Astrocyte (in vitro differentiated cells and primary cell): ENCODE measurements at regions not wholly inside any gene's neighbourhood (a gene's known extent, or its start where the extent isn't known, plus 50 kb on each side); places are given as distances from the start of the nearest gene placed in this dataset.

Source experiments
- DNase-seq: peaks from one replicate; pipeline ENCODE4 v3.0.0-alpha.2; 2010; ENCODE audit warnings: low read depth
- FAIRE-seq: peaks from 2 replicates; lab custom pipeline; 2011; peaks lifted over from hg19 to GRCh38; lab: Jason Lieb, UNC
- H2AFZ ChIP-seq: 2 replicates; pipeline ENCODE4 v1.6.0; 2012; ENCODE audit warnings: low read depth, low read length, inconsistent platforms
- H3K27ac ChIP-seq: 2 replicates; pipeline ENCODE4 v1.5.1; 2011; ENCODE audit warnings: low read depth, low read length, inconsistent platforms
- H3K27me3 ChIP-seq: 2 replicates; pipeline ENCODE4 v1.6.0; 2011; ENCODE audit warnings: low read length, inconsistent platforms; ENCODE audit not compliant: insufficient read depth
- H3K36me3 ChIP-seq: 2 replicates; pipeline ENCODE4 v1.5.1; 2011; ENCODE audit warnings: low read length, inconsistent platforms; ENCODE audit not compliant: insufficient read depth
- H3K4me1 ChIP-seq: 2 replicates; pipeline ENCODE4 v1.5.1; 2011; ENCODE audit warnings: low read length, inconsistent platforms; ENCODE audit not compliant: insufficient read depth
- H3K4me2 ChIP-seq: 2 replicates; pipeline ENCODE4 v1.6.0; 2012; ENCODE audit warnings: low read length, inconsistent platforms
- H3K4me3 ChIP-seq: 2 replicates; pipeline ENCODE4 v1.5.1; 2011; ENCODE audit warnings: low read depth, mild to moderate bottlenecking, low read length, inconsistent platforms; ENCODE audit not compliant: insufficient read depth
- H3K79me2 ChIP-seq: 2 replicates; pipeline ENCODE4 v1.6.0; 2012; ENCODE audit warnings: mild to moderate bottlenecking, low read length, inconsistent platforms; ENCODE audit not compliant: insufficient read depth
- H3K9ac ChIP-seq: 2 replicates; pipeline ENCODE4 v1.6.0; 2012; ENCODE audit warnings: mild to moderate bottlenecking, low read length, inconsistent platforms
- H3K9me3 ChIP-seq: 2 replicates; pipeline ENCODE4 v1.5.1; 2012; ENCODE audit warnings: low read depth, mild to moderate bottlenecking, low read length, inconsistent platforms; ENCODE audit not compliant: insufficient read depth
- H4K20me1 ChIP-seq: 2 replicates; pipeline ENCODE4 v1.6.0; 2012; ENCODE audit warnings: low read length, inconsistent platforms; ENCODE audit not compliant: insufficient read depth
- H3K27ac Mint-ChIP-seq: one replicate; pipeline ENCODE4 v1.8.0; 2021; ENCODE audit warnings: mild to moderate bottlenecking, mixed read lengths; ENCODE audit not compliant: unreplicated experiment
- H3K27me3 Mint-ChIP-seq: one replicate; pipeline ENCODE4 v1.8.0; 2021; ENCODE audit warnings: low read depth, mixed read lengths; ENCODE audit not compliant: unreplicated experiment
- H3K36me3 Mint-ChIP-seq: one replicate; pipeline ENCODE4 v1.8.0; 2021; ENCODE audit warnings: low read depth, mixed read lengths; ENCODE audit not compliant: unreplicated experiment
- H3K4me1 Mint-ChIP-seq: one replicate; pipeline ENCODE4 v1.8.0; 2021; ENCODE audit warnings: low read depth, mixed read lengths; ENCODE audit not compliant: unreplicated experiment
- H3K4me3 Mint-ChIP-seq: one replicate; pipeline ENCODE4 v1.8.0; 2021; ENCODE audit warnings: mild to moderate bottlenecking, moderate library complexity, mixed read lengths; ENCODE audit not compliant: unreplicated experiment
- H3K9me3 Mint-ChIP-seq: one replicate; pipeline ENCODE4 v1.8.0; 2021; ENCODE audit warnings: mild to moderate bottlenecking, mixed read lengths; ENCODE audit not compliant: unreplicated experiment
- EZH2 ChIP-seq: IDR thresholded peaks from 2 replicates; pipeline ENCODE4 v1.6.1; 2012; ENCODE audit warnings: mild to moderate bottlenecking, low read length, inconsistent platforms; ENCODE audit not compliant: insufficient read depth
- TF ChIP-seq, protein P1 (sequence below): IDR thresholded peaks from 2 replicates; pipeline ENCODE4 v1.5.1; 2011; ENCODE audit warnings: low read depth, mild to moderate bottlenecking, inconsistent platforms, low read length, moderate library complexity; ENCODE audit not compliant: insufficient read depth

DNA sequence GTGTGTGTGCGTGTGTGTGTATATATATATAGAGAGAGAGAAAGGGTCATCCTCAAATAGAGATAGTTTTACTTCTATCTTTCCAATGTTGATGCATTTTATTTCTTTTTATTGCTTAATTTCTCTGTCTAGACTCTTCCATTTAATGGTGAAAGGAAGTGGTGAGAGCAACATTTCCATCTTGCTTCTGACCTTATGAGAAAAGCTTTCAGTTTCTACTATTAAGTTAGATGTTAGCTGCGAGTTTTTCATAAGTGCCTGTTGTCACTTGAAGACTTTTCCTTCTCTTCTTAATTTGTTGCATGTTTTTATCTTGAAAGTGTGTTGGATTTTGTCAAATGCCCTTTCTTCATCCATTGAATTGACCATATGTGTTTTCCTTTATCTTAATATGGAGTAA is 304.4 kb upstream of the FAR2 start:
- Histone ChIP-seq H3K4me2 (no peak overlapping the region), H4K20me1 (no peaks in the 10 kb centered on the region), H3K27ac (no peak overlapping the region), H3K9me3 (no peaks in the 10 kb centered on the region), H3K9ac (no peak overlapping the region), H3K4me1 (no peaks in the 10 kb centered on the region), H3K27me3 (no peaks in the 10 kb centered on the region), H3K4me3 (no peak overlapping the region), H3K36me3 (no peaks in the 10 kb centered on the region), H3K79me2 (no peaks in the 10 kb centered on the region), H2AFZ (no peak overlapping the region)
- Mint-ChIP-seq H3K36me3 (no peaks in the 10 kb centered on the region), H3K9me3 (peaks cover 3% of the 10 kb centered on the region), H3K4me3 (no peak overlapping the region), H3K4me1 (no peaks in the 10 kb centered on the region), H3K27me3 (no peaks in the 10 kb centered on the region), H3K27ac (no peak overlapping the region)
- no peak for FAIRE-seq
- DNase-seq = no peak
- TF ChIP-seq EZH2 = no peak
- TF ChIP-seq, protein P1, sequence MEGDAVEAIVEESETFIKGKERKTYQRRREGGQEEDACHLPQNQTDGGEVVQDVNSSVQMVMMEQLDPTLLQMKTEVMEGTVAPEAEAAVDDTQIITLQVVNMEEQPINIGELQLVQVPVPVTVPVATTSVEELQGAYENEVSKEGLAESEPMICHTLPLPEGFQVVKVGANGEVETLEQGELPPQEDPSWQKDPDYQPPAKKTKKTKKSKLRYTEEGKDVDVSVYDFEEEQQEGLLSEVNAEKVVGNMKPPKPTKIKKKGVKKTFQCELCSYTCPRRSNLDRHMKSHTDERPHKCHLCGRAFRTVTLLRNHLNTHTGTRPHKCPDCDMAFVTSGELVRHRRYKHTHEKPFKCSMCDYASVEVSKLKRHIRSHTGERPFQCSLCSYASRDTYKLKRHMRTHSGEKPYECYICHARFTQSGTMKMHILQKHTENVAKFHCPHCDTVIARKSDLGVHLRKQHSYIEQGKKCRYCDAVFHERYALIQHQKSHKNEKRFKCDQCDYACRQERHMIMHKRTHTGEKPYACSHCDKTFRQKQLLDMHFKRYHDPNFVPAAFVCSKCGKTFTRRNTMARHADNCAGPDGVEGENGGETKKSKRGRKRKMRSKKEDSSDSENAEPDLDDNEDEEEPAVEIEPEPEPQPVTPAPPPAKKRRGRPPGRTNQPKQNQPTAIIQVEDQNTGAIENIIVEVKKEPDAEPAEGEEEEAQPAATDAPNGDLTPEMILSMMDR = no peak

DNA sequence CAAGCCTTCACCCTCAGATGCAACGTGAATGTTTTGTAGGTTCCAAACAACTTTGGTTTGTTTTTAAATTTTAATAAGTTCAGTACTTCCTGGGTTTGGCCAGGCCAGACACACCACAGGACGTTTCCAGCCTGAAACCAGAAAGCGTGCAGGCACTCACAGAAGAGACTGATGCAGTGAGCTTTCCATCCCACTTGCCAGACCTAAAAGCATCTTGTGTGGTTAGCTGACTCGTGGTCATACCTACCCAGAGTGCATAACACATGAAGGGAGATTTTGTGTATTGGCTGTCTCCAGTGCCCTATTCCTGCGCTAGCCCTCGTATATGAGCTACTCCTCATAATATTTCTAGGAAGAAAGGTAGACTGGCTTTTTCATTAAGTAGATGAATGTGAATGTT is 297.3 kb upstream of the FAR2 start:
- Histone ChIP-seq H3K36me3 (no peaks in the 10 kb centered on the region), H3K27me3 (no peaks in the 10 kb centered on the region), H3K9ac (no peak overlapping the region), H3K9me3 (no peaks in the 10 kb centered on the region), H3K4me1 (no peaks in the 10 kb centered on the region), H4K20me1 (no peaks in the 10 kb centered on the region), H3K27ac (no peak overlapping the region), H3K79me2 (no peaks in the 10 kb centered on the region), H2AFZ (no peak overlapping the region), H3K4me2 (no peak overlapping the region), H3K4me3 (no peak overlapping the region)
- Mint-ChIP-seq H3K27ac (peak overlapping the region; percentile 63), H3K36me3 (no peaks in the 10 kb centered on the region), H3K4me3 (no peak overlapping the region), H3K4me1 (peaks cover 28% of the 10 kb centered on the region), H3K9me3 (peaks cover 3% of the 10 kb centered on the region), H3K27me3 (no peaks in the 10 kb centered on the region)
- TF ChIP-seq, protein P1 = no peak
- TF ChIP-seq EZH2 = no peak
- no peak for FAIRE-seq
- DNase-seq = peak; percentile 38

DNA sequence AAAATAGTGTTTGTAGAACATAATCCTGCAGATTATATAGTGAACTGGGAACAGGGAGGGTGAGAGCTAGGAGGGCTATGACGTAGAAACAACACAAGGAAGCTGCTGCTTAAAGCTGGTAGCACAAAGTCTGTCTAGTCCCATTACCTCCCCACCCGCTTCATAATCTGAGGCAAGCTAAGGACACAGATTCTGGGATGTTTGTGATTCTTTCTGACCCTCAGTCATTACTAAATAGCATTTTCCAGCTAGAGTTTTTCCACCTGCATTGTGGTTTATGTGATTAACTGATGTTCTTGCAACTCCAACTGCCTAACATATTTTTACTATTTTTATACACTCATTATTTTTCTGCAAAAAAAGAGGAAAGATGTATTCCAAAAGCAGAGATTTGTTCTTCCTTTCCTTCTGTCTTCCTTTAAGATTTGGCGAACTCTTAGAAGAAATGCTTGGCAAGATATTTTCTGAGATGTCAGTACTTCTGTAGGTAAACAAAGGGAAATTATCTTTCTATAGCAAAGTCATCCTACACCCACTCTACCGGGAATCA is 293.2 kb upstream of the FAR2 start:
- Histone ChIP-seq H3K79me2 (no peaks in the 10 kb centered on the region), H3K9me3 (no peaks in the 10 kb centered on the region), H3K9ac (no peak overlapping the region), H3K27ac (no peak overlapping the region), H3K36me3 (no peaks in the 10 kb centered on the region), H3K4me1 (no peaks in the 10 kb centered on the region), H3K4me3 (no peak overlapping the region), H3K4me2 (no peak overlapping the region), H3K27me3 (no peaks in the 10 kb centered on the region), H2AFZ (no peak overlapping the region), H4K20me1 (no peaks in the 10 kb centered on the region)
- H3K27ac Mint-ChIP-seq = no peak overlapping the region
- TF ChIP-seq, protein P1 = no peak
- TF ChIP-seq EZH2 = no peak
- no peaks in the 10 kb centered on the region for H3K36me3 Mint-ChIP-seq
- H3K4me1 Mint-ChIP-seq = peaks cover 32% of the 10 kb centered on the region
- H3K4me3 Mint-ChIP-seq = no peak overlapping the region
- no peaks in the 10 kb centered on the region for H3K27me3 Mint-ChIP-seq
- DNase-seq (peak; percentile 74), FAIRE-seq (no peak)
- no peaks in the 10 kb centered on the region for H3K9me3 Mint-ChIP-seq
